Sigmoid colon (tissue), 3 donors: ENCODE measurements at regions not wholly inside any gene's neighbourhood (a gene's known extent, or its start where the extent isn't known, plus 50 kb on each side); places are given as distances from the start of the nearest gene placed in this dataset.

Source experiments
- CTCF ChIP-seq, 4 experiments: fragments of 450-650 bp in 3 of 4; fragments of 200-600 bp in 1 of 4; IDR thresholded peaks; one replicate each; pipeline ENCODE4 v1.5.1; 2016 to 2019; ENCODE audit warnings: antibody characterized with exemption in 4 of 4, mild to moderate bottlenecking in 3 of 4, moderate library complexity in 2 of 4
- POLR2A ChIP-seq, 2 donors: fragments of 450-650 bp; IDR thresholded peaks; one replicate each; pipeline ENCODE4 v1.6.1; 2016; ENCODE audit warnings: antibody characterized with exemption in 2 of 2, mild to moderate bottlenecking in 2 of 2, moderate library complexity in 2 of 2

- no peak for TF ChIP-seq CTCF (IDR thresholded peaks at IDR 0.05)
- no peak for TF ChIP-seq POLR2A (IDR thresholded peaks at IDR 0.05)
These were observed 293.8 kb upstream of the SHH start for GRCh38 chr7:156106107-156106426.
